Transverse colon (tissue), 4 donors: ENCODE measurements at regions not wholly inside any gene's neighbourhood (a gene's known extent, or its start where the extent isn't known, plus 50 kb on each side); places are given as distances from the start of the nearest gene placed in this dataset.

Experiments used
- CTCF ChIP-seq, 5 experiments: fragments of 200-600 bp in 3 of 5; fragments of 450-650 bp in 2 of 5; sonication (generic) in 3 of 5; IDR thresholded peaks; 1 replicate in 2 of 5; 2 replicates in 3 of 5; pipeline ENCODE4 v1.5.1; 2016 to 2017; ENCODE audit warnings: antibody characterized with exemption in 5 of 5, inconsistent platforms in 3 of 5, mild to moderate bottlenecking in 2 of 5, moderate library complexity in 1 of 5
- POLR2AphosphoS5 ChIP-seq, 3 donors: sonication (generic); formaldehyde crosslinking; IDR thresholded peaks; one replicate each; pipeline ENCODE4 v1.6.1; 2016; ENCODE audit warnings: antibody characterized with exemption in 3 of 3

- TF ChIP-seq CTCF (IDR thresholded peaks at IDR 0.05) (no peak), POLR2AphosphoS5 (IDR thresholded peaks at IDR 0.05) (no peak)
Observed at GRCh38 chr2:4002841-4003403, 299.5 kb downstream of the DCDC2C start.
